Activated naive CD4-positive, alpha-beta T cell treated with anti-CD3 and anti-CD28 coated beads, Interleukin-2, amount 50 U/mL, for 72 hours (primary cell): ENCODE measurements at regions not wholly inside any gene's neighbourhood (a gene's known extent, or its start where the extent isn't known, plus 50 kb on each side); places are given as distances from the start of the nearest gene placed in this dataset.
"Not testable (repeated sequence)": the region's sequence is repeated elsewhere in the genome, so short reads cannot be mapped to it uniquely, and the experiment has no call there.

Source experiments
- ATAC-seq, 2 donors: fragments of 150-1000 bp; cut with Tn5 transposase; 2 replicates each; pipeline ENCODE4 v1.10.0; 2021; ENCODE audit warnings: mild to moderate bottlenecking in 2 of 2, moderate library complexity in 2 of 2
- DNase-seq, 2 donors: peaks; one replicate each; pipeline ENCODE4 v3.0.0; 2021 to 2022; ENCODE audit warnings: low spot score in 2 of 2
- H3K27ac Mint-ChIP-seq, 2 donors: one replicate each; pipeline ENCODE4 v1.8.0; 2022; ENCODE audit warnings: mild to moderate bottlenecking in 2 of 2, mixed read lengths in 2 of 2
- H3K36me3 Mint-ChIP-seq, 2 donors: one replicate each; pipeline ENCODE4 v1.8.0; 2022; ENCODE audit warnings: mixed read lengths in 2 of 2
- H3K9me3 Mint-ChIP-seq, 2 donors: one replicate each; pipeline ENCODE4 v1.8.0; 2022; ENCODE audit warnings: mixed read lengths in 2 of 2

- no peaks in the 10 kb centered on the region for H3K36me3 Mint-ChIP-seq
- no peak for DNase-seq
- ATAC-seq = no peak
- no peaks in the 10 kb centered on the region for H3K9me3 Mint-ChIP-seq
- H3K27ac Mint-ChIP-seq = no peak overlapping the region
These were observed 120.1 kb upstream of the MYCN start for GRCh38 chr2:15820257-15820566.

- Mint-ChIP-seq H3K36me3 (no peaks in the 10 kb centered on the region), H3K27ac (no peak overlapping the region), H3K9me3 (no peaks in the 10 kb centered on the region)
- DNase-seq = no peak
- ATAC-seq = no peak
These were observed 119.4 kb upstream of the MYCN start for GRCh38 chr2:15820927-15821326.

GRCh38 chr2:15822151-15823044 lies 118.0 kb upstream of the MYCN start:
- ATAC-seq (no peak), DNase-seq (no peak)
- Mint-ChIP-seq H3K27ac (no peak overlapping the region), H3K9me3 (no peaks in the 10 kb centered on the region), H3K36me3 (no peaks in the 10 kb centered on the region)

GRCh38 chr2:15823459-15824396 lies 116.6 kb upstream of the MYCN start:
- H3K27ac Mint-ChIP-seq = no peak overlapping the region

GRCh38 chr2:15824467-15824866 lies 115.9 kb upstream of the MYCN start:
- not testable (repeated sequence) for H3K9me3 Mint-ChIP-seq, ATAC-seq, DNase-seq, H3K27ac Mint-ChIP-seq, H3K36me3 Mint-ChIP-seq

More at GRCh38 chr2:15823459-15824396, 116.6 kb upstream of the MYCN start:
- H3K36me3 Mint-ChIP-seq = no peaks in the 10 kb centered on the region
- ATAC-seq (no peak), DNase-seq (no peak)
- no peaks in the 10 kb centered on the region for H3K9me3 Mint-ChIP-seq

GRCh38 chr2:15825276-15825980 lies 114.9 kb upstream of the MYCN start:
- Mint-ChIP-seq H3K9me3 (no peaks in the 10 kb centered on the region), H3K27ac (peak overlapping the region in 1 of 2 donors; percentile 77)

GRCh38 chr2:15826273-15826717 lies 114.1 kb upstream of the MYCN start:
- H3K36me3 Mint-ChIP-seq = no peaks in the 10 kb centered on the region
- no peak for ATAC-seq
- DNase-seq = no peak
- H3K9me3 Mint-ChIP-seq = no peaks in the 10 kb centered on the region
- no peak overlapping the region for H3K27ac Mint-ChIP-seq

More at GRCh38 chr2:15825276-15825980, 114.9 kb upstream of the MYCN start:
- DNase-seq (no peak), ATAC-seq (no peak)
- H3K36me3 Mint-ChIP-seq = no peaks in the 10 kb centered on the region

- no peak for DNase-seq
- no peak for ATAC-seq
- H3K36me3 Mint-ChIP-seq = no peaks in the 10 kb centered on the region
- no peaks in the 10 kb centered on the region for H3K9me3 Mint-ChIP-seq
- no peak overlapping the region for H3K27ac Mint-ChIP-seq
These were observed 113.3 kb upstream of the MYCN start for GRCh38 chr2:15827001-15827400.

GRCh38 chr2:15828576-15828975 lies 111.8 kb upstream of the MYCN start:
- Mint-ChIP-seq H3K9me3 (no peaks in the 10 kb centered on the region), H3K36me3 (no peaks in the 10 kb centered on the region), H3K27ac (peak overlapping the region in 1 of 2 donors; percentile 32)
- DNase-seq (no peak), ATAC-seq (no peak)

- Mint-ChIP-seq H3K9me3 (no peaks in the 10 kb centered on the region), H3K36me3 (no peaks in the 10 kb centered on the region), H3K27ac (no peak overlapping the region)
- DNase-seq (no peak), ATAC-seq (no peak)
These were observed 111.1 kb upstream of the MYCN start for GRCh38 chr2:15829091-15829801.

GRCh38 chr2:15829985-15830384 lies 110.4 kb upstream of the MYCN start:
- Mint-ChIP-seq H3K36me3 (no peaks in the 10 kb centered on the region), H3K9me3 (no peaks in the 10 kb centered on the region), H3K27ac (no peak overlapping the region)
- DNase-seq = no peak
- no peak for ATAC-seq

GRCh38 chr2:15830937-15831549 lies 109.3 kb upstream of the MYCN start:
- DNase-seq (no peak), ATAC-seq (no peak)
- Mint-ChIP-seq H3K36me3 (no peaks in the 10 kb centered on the region), H3K27ac (no peak overlapping the region), H3K9me3 (no peaks in the 10 kb centered on the region)

GRCh38 chr2:15832030-15832709 lies 108.2 kb upstream of the MYCN start:
- H3K9me3 Mint-ChIP-seq = no peaks in the 10 kb centered on the region
- H3K36me3 Mint-ChIP-seq = no peaks in the 10 kb centered on the region

GRCh38 chr2:15832849-15833680 lies 107.3 kb upstream of the MYCN start:
- Mint-ChIP-seq H3K9me3 (no peaks in the 10 kb centered on the region), H3K27ac (peak overlapping the region in 1 of 2 donors; percentile 5), H3K36me3 (no peaks in the 10 kb centered on the region)
- ATAC-seq = no peak
- DNase-seq = no peak

More at GRCh38 chr2:15832030-15832709, 108.2 kb upstream of the MYCN start:
- ATAC-seq = no peak
- no peak for DNase-seq
- H3K27ac Mint-ChIP-seq = no peak overlapping the region

GRCh38 chr2:15833731-15834130 lies 106.6 kb upstream of the MYCN start:
- no peaks in the 10 kb centered on the region for H3K36me3 Mint-ChIP-seq
- no peak overlapping the region for H3K27ac Mint-ChIP-seq
- DNase-seq (no peak), ATAC-seq (no peak)
- no peaks in the 10 kb centered on the region for H3K9me3 Mint-ChIP-seq
